GM12873 (cell line): ENCODE measurements at regions not wholly inside any gene's neighbourhood (a gene's known extent, or its start where the extent isn't known, plus 50 kb on each side); places are given as distances from the start of the nearest gene placed in this dataset.

Source experiments
- CTCF ChIP-seq: IDR thresholded peaks from 2 replicates; pipeline ENCODE4 v1.5.1; 2012; ENCODE audit warnings: low read depth, mild to moderate bottlenecking, moderate library complexity, low read length, control low read depth; ENCODE audit not compliant: insufficient read depth; ENCODE audit errors: missing control alignments

GRCh38 chr14:42174357-42174756, 567.7 kb downstream of the LRFN5 start:
- TF ChIP-seq CTCF = no peak

- TF ChIP-seq CTCF = no peak
Observed at GRCh38 chr14:42173206-42173605, 566.5 kb downstream of the LRFN5 start.

GRCh38 chr14:42172304-42172703, 565.6 kb downstream of the LRFN5 start:
- no peak for TF ChIP-seq CTCF

GRCh38 chr14:42163136-42163535, 556.5 kb downstream of the LRFN5 start:
- no peak for TF ChIP-seq CTCF

GRCh38 chr14:42159138-42159537, 552.5 kb downstream of the LRFN5 start:
- TF ChIP-seq CTCF = no peak

GRCh38 chr14:42149609-42150261, 543.1 kb downstream of the LRFN5 start:
- no peak for TF ChIP-seq CTCF

- no peak for TF ChIP-seq CTCF
Observed at GRCh38 chr14:42145766-42146165, 539.1 kb downstream of the LRFN5 start.
